Heart left ventricle (tissue), 13 donors: ENCODE measurements at regions not wholly inside any gene's neighbourhood (a gene's known extent, or its start where the extent isn't known, plus 50 kb on each side); places are given as distances from the start of the nearest gene placed in this dataset.

Experiments used
- POLR2A ChIP-seq, 2 donors: fragments of 450-650 bp; IDR thresholded peaks; one replicate each; pipeline ENCODE4 v1.6.1; 2017; ENCODE audit warnings: antibody characterized with exemption in 2 of 2, mild to moderate bottlenecking in 2 of 2, moderate library complexity in 2 of 2
- TF ChIP-seq, protein P1 (sequence below), 12 donors: fragments of 200-600 bp; sonication (generic) in 4 of 12; IDR thresholded peaks; one replicate each; pipeline versions ENCODE4 v1.5.0 to v1.8.0; 2018 to 2022; ENCODE audit warnings: antibody characterized with exemption in 12 of 12, mild to moderate bottlenecking in 5 of 12
- donor health status: ischemic (EF 13 %, LVEDD 7.1; RV severe dilation, severe dysfunction).
- donor health status: DM: no; HTN: yes; CAD: no.
- donor health status: DM: no; HTN: no; CAD: no.
- donor health status: ischemic (EF 25% LVEDD 6.9; RV normal size, moderate dysfunction).
- donor health status: ischemic (EF 25% LVEDD 5.7; RV mildly dilated, moderate dysfunction).
- donor health status: ischemic (EF 35%, LVEDD 5.7; RV mildly dilated, moderate dysfunction).
- donor health status: nonischemic (EF 11% LVEDD 7.7; RV severe dilation, severe dysfunction).
- donor health status: DM: yes; HTN: yes; CAD: no.
- donor health status: PGD.
- donor health status: ischemic (EF 29% LVEDD 5.4; RV normal size, mild dysfunction).
- donor health status: nonischemic (EF 23%, LVEDD 6.1; RV moderate dilation, normal function).

DNA sequence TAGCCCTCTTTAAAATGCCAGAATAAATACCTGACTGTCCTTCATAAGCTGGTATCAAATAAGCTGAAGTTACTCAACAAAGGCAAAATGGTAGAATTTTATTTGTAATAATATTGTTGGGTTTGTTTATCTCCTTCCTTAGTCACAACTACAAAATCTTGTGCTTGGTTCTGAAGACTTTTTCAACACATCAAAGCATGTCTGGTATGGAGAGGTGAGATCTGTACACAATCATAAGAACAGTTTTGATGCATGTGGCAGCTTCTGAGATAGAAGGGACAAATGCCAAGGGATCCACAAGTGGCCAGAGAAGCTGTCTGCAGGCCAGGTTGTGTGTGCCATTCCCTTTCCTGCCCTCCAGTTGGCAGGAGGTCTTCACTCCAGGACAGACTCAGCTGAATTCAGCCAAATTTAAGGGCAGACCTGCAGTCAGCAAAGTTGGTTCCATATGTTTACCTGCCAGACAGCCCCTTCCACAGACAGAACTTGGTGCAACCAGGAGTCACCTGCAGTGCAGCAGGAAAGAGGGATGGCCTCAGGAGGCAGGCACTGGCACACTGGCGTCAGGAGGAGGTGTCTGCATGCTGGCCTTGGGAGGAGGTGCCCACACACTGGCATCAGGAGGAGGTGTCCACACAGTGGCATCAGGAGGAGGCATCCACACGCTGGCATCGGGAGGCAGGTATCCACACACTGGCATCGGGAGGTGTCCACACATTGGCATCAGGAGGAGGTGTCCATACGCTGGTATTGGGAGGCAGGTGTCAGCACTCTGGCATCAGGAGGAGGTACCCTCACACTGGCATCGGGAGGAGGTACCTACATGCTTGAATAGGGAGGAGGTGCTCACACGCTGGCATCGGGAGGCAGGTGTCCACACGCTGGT, 93.1 kb upstream of the IKZF1 start:
- TF ChIP-seq, protein P1, sequence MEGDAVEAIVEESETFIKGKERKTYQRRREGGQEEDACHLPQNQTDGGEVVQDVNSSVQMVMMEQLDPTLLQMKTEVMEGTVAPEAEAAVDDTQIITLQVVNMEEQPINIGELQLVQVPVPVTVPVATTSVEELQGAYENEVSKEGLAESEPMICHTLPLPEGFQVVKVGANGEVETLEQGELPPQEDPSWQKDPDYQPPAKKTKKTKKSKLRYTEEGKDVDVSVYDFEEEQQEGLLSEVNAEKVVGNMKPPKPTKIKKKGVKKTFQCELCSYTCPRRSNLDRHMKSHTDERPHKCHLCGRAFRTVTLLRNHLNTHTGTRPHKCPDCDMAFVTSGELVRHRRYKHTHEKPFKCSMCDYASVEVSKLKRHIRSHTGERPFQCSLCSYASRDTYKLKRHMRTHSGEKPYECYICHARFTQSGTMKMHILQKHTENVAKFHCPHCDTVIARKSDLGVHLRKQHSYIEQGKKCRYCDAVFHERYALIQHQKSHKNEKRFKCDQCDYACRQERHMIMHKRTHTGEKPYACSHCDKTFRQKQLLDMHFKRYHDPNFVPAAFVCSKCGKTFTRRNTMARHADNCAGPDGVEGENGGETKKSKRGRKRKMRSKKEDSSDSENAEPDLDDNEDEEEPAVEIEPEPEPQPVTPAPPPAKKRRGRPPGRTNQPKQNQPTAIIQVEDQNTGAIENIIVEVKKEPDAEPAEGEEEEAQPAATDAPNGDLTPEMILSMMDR (IDR thresholded peaks at IDR 0.05): no peak
- no peak for TF ChIP-seq POLR2A (IDR thresholded peaks at IDR 0.05)
